Hematopoietic multipotent progenitor cell treated with erythropoietin and hydrocortisone succinate and interleukin-3 and kit ligand, for 8 days (in vitro differentiated cells): ENCODE measurements at regions not wholly inside any gene's neighbourhood (a gene's known extent, or its start where the extent isn't known, plus 50 kb on each side); places are given as distances from the start of the nearest gene placed in this dataset.
A peak's percentile ranks its signal among the peaks of the same experiment; 100 is the strongest.

Experiments used
- DNase-seq: peaks from one replicate; pipeline ENCODE4 v3.0.0-alpha.2; 2015

- DNase-seq, result no peak
Observed at GRCh38 chr2:134770702-134771101, 51.9 kb upstream of the TMEM163 start.

GRCh38 chr2:134771313-134771801, 52.6 kb upstream of the TMEM163 start:
- no peak for DNase-seq

DNA sequence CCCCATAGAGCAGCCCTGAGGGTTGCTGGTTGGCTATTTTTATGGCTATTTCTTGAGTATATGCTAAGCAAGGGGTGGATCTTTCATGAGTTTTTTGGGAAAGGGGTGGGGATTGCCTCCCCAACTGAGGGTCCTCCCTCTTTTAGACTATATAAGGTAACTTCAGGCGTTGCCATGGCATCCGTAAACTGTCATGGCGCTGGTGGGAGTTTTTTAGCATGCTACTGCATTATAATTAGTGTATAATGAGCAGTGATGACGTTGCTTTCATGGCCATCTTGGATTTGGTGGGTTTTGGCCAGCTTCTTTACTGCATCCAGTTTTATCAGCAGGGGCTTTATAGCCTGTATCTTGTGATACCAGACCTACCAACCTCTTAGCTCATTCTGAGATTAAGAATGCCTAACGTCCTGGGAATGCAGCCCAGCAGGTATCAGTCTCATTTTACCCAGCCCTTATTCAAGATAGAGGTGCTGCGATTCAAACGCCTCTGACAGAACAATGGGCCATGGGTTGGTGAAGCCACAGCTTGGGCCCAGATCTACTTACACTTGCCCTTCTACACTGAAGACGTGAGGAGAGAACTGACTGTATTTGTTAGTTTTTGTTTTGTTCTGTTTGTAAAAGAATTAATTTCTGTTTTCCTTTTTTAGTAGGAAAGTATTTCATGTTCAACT, 53.8 kb upstream of the TMEM163 start:
- DNase-seq, result no peak

- peak; percentile 27 for DNase-seq
Observed at GRCh38 chr2:134773335-134773734, 54.5 kb upstream of the TMEM163 start.

- DNase-seq, result peak; percentile 15
Observed at GRCh38 chr2:134773759-134774742, 55.3 kb upstream of the TMEM163 start.

DNA sequence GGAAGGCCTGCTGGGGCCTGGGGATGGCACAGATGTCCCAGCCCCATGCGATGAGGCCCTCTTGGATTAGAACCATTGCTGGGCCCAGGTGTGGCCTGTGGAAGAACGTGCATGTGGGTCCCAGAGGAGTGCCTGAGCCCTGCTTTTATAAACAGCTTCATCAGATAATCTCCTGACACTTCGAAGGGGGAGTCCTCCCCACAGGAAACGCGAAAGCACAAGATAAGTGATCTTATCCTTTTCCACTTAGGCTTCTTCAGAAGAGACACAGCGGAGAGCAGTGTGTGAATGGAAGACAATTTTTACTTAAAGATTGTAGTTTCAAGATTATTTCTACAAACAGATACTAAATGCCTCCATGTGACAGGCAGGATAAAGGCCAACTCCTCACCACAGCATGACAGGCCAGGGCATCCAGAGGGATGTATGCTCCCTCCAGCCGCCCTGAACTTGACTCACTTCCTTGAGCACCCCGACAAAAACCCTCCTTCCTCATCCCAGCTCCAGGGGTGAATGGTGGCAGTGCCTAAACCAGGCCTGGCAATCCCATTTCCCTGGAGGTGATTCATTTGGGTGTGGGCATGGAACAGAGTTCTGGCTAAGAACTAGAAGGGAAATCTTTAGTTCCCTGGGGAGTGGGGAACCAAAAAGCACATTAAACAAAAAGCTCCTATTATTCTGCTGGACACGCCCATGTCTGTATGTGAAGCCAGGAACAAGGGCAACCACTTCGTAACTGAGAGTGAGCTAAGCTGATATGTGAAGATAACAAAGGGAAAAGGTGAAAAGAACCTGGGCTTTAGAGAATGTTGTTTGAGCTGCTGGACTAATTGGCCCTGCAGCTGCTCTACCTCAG, 56.2 kb upstream of the TMEM163 start:
- DNase-seq, result peak; percentile 23

- no peak for DNase-seq
Observed at GRCh38 chr2:134776836-134777235, 58.0 kb upstream of the TMEM163 start.

- no peak for DNase-seq
Observed at GRCh38 chr2:134777593-134777992, 58.8 kb upstream of the TMEM163 start.

- DNase-seq, result no peak
Observed at GRCh38 chr2:134778372-134778771, 59.6 kb upstream of the TMEM163 start.

DNA sequence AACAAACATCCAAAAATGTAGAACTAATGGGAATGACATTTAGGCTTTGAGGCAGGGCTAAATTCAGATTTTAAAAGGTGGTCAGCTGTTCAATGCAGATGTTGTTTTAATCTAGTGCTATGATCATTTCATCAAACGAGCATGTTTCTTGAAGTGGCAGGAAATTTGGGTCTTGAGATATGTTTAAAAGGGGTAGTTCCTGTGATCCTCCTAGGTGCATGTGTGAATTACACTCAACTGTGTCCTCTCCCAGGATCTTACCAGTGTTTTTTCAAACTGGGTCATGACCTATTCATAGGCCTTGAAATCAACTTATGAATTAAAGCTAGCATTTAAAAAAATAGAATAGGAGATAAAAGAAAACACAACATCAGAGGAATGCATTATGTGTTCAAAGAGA, 57.4 kb upstream of the ACMSD start:
- DNase-seq, result no peak

- DNase-seq, result no peak
Observed at GRCh38 chr2:134782107-134782506, 56.3 kb upstream of the ACMSD start.

DNA sequence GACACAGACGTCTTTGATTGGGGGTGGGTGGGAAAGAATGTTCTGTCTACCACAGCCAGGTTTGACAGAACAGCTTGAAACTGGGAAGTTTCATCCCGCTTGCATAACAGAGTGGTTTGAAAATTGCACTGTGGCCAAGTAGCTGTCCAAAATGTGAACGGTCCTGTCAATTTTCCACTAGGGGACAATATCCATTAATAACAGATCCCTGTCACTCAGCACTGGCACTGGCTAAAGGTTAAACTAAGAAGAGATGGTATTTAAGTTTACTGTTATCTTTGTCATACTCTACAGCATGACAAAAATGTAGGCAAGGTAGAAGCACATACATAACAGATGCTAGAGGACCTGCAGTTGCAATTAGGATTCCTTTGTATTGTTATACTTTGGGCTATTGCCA, 55.6 kb upstream of the ACMSD start:
- DNase-seq, result peak; percentile 37

- no peak for DNase-seq
Observed at GRCh38 chr2:134783912-134784311, 54.5 kb upstream of the ACMSD start.

DNA sequence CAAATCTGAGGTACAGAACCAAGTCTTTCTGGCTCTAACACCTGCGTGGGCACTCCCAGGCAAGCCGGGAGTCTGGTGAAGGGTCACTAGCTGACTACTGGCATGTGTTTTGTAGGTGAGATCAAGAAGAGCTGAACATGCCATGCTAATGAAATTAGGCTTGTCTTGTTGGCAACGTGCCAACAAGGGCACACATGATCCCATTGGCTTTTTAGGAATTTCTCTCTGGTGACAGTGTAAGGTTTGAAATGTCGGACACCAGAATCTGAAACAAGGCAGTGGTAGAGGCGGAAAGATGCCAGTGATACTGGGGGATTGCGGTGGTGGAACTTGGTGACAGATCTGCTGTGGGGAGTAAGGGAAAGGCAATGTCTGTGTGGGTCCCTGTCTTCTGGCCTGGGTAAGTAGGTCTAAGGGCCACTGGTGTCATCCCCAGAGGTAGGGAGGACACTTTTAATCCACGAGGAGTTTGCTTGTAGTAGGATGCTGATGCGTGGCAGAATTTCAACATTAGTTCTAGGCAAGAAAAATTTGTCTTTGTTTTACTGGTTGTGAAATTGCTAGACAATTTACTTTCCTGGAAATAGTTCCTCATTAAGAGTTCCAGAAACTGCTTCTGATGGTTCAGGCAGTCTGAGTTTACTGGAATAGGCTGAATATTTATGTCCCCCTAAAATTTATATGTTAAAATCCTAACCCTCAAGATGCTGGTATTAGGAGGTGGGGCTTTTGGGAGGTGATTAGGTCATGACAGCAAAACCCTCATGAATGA, 52.6 kb upstream of the ACMSD start:
- DNase-seq, result no peak

DNA sequence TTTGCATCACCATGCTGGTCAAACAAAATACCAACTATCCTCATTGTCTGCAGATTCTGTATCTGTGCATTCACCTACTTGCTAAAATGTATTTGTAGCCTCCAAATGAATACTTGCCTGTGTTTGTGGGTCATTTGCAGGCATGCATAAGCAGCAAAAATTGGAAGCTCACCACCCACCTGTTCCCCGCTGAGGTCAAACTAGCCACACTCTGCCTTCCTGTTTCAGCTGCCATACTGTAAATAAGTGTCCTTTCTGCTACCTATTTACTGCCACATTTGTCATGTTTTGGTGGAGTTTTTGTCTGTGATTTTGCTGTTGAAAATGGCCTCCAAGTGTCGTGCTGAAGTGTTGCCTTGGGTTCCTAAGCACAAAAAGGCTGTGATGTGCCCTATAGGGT, 50.0 kb upstream of the ACMSD start:
- DNase-seq, result no peak
